ENCODE measurements at regions not wholly inside any gene's neighbourhood (a gene's known extent, or its start where the extent isn't known, plus 50 kb on each side); places are given as distances from the start of the nearest gene placed in this dataset.

- TF ChIP-seq CTCF (IDR thresholded peaks at IDR 0.05; ENCODE audit: low read length): no peak
- no peak for TF ChIP-seq EZH2 (optimal IDR thresholded peaks at IDR 0.05; ENCODE audit: low read depth, low read length)
- no peak for TF ChIP-seq EZH2phosphoT487 (IDR thresholded peaks at IDR 0.05; ENCODE audit: low read length)
Measured at GRCh38 chr5:118095115-118095514, 893.2 kb downstream of the DTWD2 start.
